ENCODE measurements at regions not wholly inside any gene's neighbourhood (a gene's known extent, or its start where the extent isn't known, plus 50 kb on each side); places are given as distances from the start of the nearest gene placed in this dataset.

- H3K4me2 ChIP-seq (ENCODE audit: insufficient read depth, low read length), result no peak overlapping the region
- no peaks in the 10 kb centered on the region for H3K4me1 ChIP-seq (ENCODE audit: insufficient read depth, low read length)
- TF ChIP-seq CTCF (IDR thresholded peaks at IDR 0.05; ENCODE audit: extremely low read depth, low read depth, low read length), result no peak
- no peaks in the 10 kb centered on the region for H4K20me1 ChIP-seq (ENCODE audit: insufficient read depth, low read length)
- H3K9me3 ChIP-seq (ENCODE audit: low read depth, low read length), result peaks cover under 1% of the 10 kb centered on the region
- DNase-seq (ENCODE audit: insufficient read length, low spot score, missing footprints), result no peak
- no peak overlapping the region for H3K27ac ChIP-seq (ENCODE audit: low read depth, low read length)
- H2AFZ ChIP-seq (ENCODE audit: low read length), result no peak overlapping the region
- no peaks in the 10 kb centered on the region for H3K79me2 ChIP-seq (ENCODE audit: insufficient read depth, low read length)
- H3K36me3 ChIP-seq (ENCODE audit: insufficient read depth, low read length), result no peaks in the 10 kb centered on the region
- H3K27me3 ChIP-seq (ENCODE audit: insufficient read depth, low read length), result no peaks in the 10 kb centered on the region
- H3K4me3 ChIP-seq (ENCODE audit: insufficient read depth, low read length), result no peak overlapping the region
Observed at GRCh38 chr11:115049796-115050195, 371.5 kb downstream of the NXPE2 start.

- Histone ChIP-seq H4K20me1 (ENCODE audit: insufficient read depth, low read length) (no peaks in the 10 kb centered on the region), H3K27ac (ENCODE audit: low read depth, low read length) (no peak overlapping the region), H3K36me3 (ENCODE audit: insufficient read depth, low read length) (no peaks in the 10 kb centered on the region), H3K79me2 (ENCODE audit: insufficient read depth, low read length) (no peaks in the 10 kb centered on the region), H3K4me1 (ENCODE audit: insufficient read depth, low read length) (no peaks in the 10 kb centered on the region), H2AFZ (ENCODE audit: low read length) (no peak overlapping the region), H3K27me3 (ENCODE audit: insufficient read depth, low read length) (no peaks in the 10 kb centered on the region), H3K4me3 (ENCODE audit: insufficient read depth, low read length) (no peak overlapping the region), H3K4me2 (ENCODE audit: insufficient read depth, low read length) (no peak overlapping the region), H3K9me3 (ENCODE audit: low read depth, low read length) (no peaks in the 10 kb centered on the region)
- no peak for TF ChIP-seq CTCF (IDR thresholded peaks at IDR 0.05; ENCODE audit: extremely low read depth, low read depth, low read length)
- DNase-seq (ENCODE audit: insufficient read length, low spot score, missing footprints), result no peak
Observed at GRCh38 chr11:115050756-115051155, 372.4 kb downstream of the NXPE2 start.

GRCh38 chr11:115051938-115052590, 373.7 kb downstream of the NXPE2 start:
- no peak for TF ChIP-seq CTCF (IDR thresholded peaks at IDR 0.05; ENCODE audit: extremely low read depth, low read depth, low read length)
- H3K9me3 ChIP-seq (ENCODE audit: low read depth, low read length), result peaks cover 4% of the 10 kb centered on the region
- H3K4me2 ChIP-seq (ENCODE audit: insufficient read depth, low read length), result no peak overlapping the region
- no peaks in the 10 kb centered on the region for H4K20me1 ChIP-seq (ENCODE audit: insufficient read depth, low read length)
- H2AFZ ChIP-seq (ENCODE audit: low read length), result no peak overlapping the region
- no peak overlapping the region for H3K27ac ChIP-seq (ENCODE audit: low read depth, low read length)
- no peak overlapping the region for H3K4me3 ChIP-seq (ENCODE audit: insufficient read depth, low read length)
- no peaks in the 10 kb centered on the region for H3K4me1 ChIP-seq (ENCODE audit: insufficient read depth, low read length)
- H3K27me3 ChIP-seq (ENCODE audit: insufficient read depth, low read length), result no peaks in the 10 kb centered on the region
- H3K79me2 ChIP-seq (ENCODE audit: insufficient read depth, low read length), result no peaks in the 10 kb centered on the region
- DNase-seq (ENCODE audit: insufficient read length, low spot score, missing footprints), result no peak
- H3K36me3 ChIP-seq (ENCODE audit: insufficient read depth, low read length), result no peaks in the 10 kb centered on the region

- H4K20me1 ChIP-seq (ENCODE audit: insufficient read depth, low read length), result no peaks in the 10 kb centered on the region
- H3K36me3 ChIP-seq (ENCODE audit: insufficient read depth, low read length), result no peaks in the 10 kb centered on the region
- no peak overlapping the region for H3K4me3 ChIP-seq (ENCODE audit: insufficient read depth, low read length)
- H3K27ac ChIP-seq (ENCODE audit: low read depth, low read length), result no peak overlapping the region
- H2AFZ ChIP-seq (ENCODE audit: low read length), result no peak overlapping the region
- H3K4me1 ChIP-seq (ENCODE audit: insufficient read depth, low read length), result no peaks in the 10 kb centered on the region
- H3K27me3 ChIP-seq (ENCODE audit: insufficient read depth, low read length), result no peaks in the 10 kb centered on the region
- H3K4me2 ChIP-seq (ENCODE audit: insufficient read depth, low read length), result no peak overlapping the region
- no peaks in the 10 kb centered on the region for H3K79me2 ChIP-seq (ENCODE audit: insufficient read depth, low read length)
- no peak for DNase-seq (ENCODE audit: insufficient read length, low spot score, missing footprints)
- H3K9me3 ChIP-seq (ENCODE audit: low read depth, low read length), result peaks cover 4% of the 10 kb centered on the region
- no peak for TF ChIP-seq CTCF (IDR thresholded peaks at IDR 0.05; ENCODE audit: extremely low read depth, low read depth, low read length)
Observed at GRCh38 chr11:115052601-115053000, 374.3 kb downstream of the NXPE2 start.
